SK-N-MC (cell line): ENCODE measurements at regions not wholly inside any gene's neighbourhood (a gene's known extent, or its start where the extent isn't known, plus 50 kb on each side); places are given as distances from the start of the nearest gene placed in this dataset.

ENCODE experiments used
- EZH2 ChIP-seq: fragments of 200-600 bp; sonication (generic); IDR thresholded peaks from one replicate; pipeline ENCODE4 v1.6.1; 2017; ENCODE audit warnings: antibody characterized with exemption
- FOXP2 ChIP-seq: optimal IDR thresholded peaks from 2 replicates; pipeline ENCODE3; 2011; ENCODE audit warnings: mild to moderate bottlenecking, moderate library complexity; ENCODE audit not compliant: insufficient read depth; ENCODE audit errors: extremely low read length, control extremely low read depth
- POLR2AphosphoS5 ChIP-seq: IDR thresholded peaks from 2 replicates; pipeline ENCODE4 v1.6.1; 2012; ENCODE audit warnings: mild to moderate bottlenecking, low read depth, low read length, borderline replicate concordance

DNA sequence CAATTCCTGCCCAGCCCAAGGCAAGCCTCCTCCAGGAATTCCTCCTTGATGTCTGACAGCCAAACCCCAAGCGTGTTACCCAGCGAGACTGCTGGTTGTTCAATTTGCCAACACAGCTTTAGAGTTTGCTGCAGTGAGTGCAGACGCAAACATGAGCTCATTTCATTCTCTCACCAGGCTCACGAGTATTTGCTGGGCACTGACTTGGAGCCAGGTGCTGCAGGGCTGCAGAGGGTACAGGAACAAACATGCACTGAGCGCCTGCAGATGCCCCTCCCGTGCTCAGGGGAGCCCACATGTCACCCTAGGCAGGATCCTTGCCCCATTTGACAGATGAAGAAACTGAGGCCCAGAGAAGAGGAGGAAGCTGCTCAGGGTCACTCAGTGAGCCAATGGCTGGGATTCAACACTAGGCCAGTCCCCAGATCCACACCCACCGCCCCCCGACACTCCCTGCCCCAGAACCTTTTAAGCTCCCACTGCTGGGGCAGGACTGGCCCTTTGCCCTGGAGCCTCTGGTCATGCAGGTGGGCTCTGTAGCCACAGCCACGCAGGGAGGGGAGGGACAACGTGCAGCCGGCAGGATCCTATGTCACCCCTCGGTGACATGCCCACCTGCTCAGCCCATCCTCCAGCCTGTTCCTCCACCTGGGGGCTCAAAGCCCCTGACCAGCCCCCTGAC is 363.7 kb downstream of the MATN1 start:
- TF ChIP-seq POLR2AphosphoS5 = no peak
- no peak for TF ChIP-seq EZH2
- no peak for TF ChIP-seq FOXP2
